ENCODE measurements at regions not wholly inside any gene's neighbourhood (a gene's known extent, or its start where the extent isn't known, plus 50 kb on each side); places are given as distances from the start of the nearest gene placed in this dataset.
"Not testable (repeated sequence)": the region's sequence is repeated elsewhere in the genome, so short reads cannot be mapped to it uniquely, and the experiment has no call there.

DNA sequence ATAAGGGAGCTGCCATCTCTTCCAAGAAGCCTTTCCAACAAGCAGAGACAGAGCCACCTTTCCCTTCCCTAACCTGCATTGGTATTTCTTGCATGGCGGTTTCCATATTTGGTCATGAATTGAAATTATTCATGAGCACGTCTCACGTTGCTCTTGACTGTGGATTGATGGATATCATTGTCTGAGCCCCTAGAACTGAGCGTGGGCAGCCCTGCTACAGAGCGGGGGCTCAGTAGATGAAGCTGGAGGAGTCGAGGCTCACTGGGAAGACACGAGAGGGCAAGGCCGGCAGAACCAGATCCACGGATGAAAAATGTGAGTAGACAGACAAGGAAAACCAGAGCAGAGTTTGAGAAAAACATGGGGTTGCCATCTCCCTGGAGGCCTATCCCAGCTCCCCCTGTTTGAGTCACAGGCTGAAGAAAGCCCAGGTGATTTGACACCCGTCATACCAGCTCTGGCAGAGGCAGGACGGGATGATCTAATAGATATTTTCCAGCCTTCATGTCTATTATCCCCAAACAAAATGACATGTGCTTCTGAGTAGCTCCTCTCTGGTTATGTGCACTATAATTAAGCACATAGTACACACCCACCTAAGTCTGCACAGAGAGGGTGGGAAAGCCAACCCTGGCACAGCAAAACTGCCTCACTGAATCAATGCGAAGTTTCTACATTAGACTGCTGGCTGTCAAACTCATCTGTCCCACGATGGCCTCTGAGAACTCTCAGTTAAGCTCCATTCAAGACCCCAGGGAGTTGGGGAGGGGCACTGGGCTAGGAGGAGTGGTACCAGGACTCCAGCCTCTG lies 363.5 kb upstream of the KLHL29 start:
- DNase-seq = no peak

DNA sequence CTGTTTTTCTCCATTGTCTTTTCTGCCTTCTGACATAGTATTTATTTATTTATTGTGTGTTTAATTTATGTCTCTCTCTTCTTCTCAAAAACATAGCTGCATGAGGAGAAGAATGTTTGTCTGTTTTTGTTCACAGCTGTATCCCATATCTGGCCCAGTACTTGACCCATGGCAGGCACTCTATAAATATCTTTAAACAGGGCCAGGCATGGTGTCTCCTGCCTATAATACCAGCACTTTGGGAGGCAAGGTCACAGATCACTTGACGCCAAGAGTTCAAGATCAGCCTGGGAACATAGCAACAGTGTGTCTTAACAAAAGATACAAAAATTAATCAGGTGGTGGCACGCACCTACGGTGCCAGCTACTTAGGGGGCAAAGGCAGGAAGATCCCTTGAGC lies 361.3 kb upstream of the KLHL29 start:
- no peak for DNase-seq

DNA sequence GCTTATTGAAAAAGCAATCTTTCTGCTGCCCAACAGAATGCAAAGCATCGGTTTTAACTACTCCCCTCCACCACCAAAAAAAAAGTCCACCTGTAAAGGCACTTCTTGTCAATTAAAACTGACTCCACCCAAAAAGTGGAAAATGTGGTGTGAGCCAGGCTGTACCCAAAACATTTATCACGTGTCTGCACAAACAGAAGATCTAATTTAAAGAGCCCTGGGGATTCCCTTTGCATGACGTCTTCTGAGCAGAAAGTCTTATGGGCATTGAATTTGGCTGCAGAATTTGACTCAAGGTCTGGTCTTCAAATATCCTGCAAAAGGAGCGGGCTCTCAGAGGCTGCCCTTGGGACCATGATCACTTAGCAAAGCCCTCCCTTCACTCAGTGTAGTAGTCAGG lies 358.3 kb upstream of the KLHL29 start:
- DNase-seq = no peak

DNA sequence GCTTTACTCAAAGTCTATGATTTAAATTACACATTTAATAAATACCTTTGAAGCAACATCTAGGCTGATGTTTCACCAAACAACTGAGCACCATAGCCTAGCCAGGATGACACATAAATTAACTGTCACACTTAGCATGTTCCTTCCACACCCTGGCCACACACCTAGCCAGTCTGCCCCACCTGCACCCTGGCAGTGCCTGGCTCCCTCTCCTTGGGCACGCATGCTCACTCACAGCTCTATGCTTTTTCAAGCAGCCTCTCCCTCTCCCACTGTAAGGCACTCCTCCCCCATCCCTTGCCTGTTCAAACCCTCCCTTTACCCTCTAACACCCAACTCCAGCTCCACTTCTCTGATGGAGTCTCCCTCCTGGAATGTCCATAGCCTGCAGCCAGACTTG lies 357.6 kb upstream of the KLHL29 start:
- no peak for DNase-seq

DNA sequence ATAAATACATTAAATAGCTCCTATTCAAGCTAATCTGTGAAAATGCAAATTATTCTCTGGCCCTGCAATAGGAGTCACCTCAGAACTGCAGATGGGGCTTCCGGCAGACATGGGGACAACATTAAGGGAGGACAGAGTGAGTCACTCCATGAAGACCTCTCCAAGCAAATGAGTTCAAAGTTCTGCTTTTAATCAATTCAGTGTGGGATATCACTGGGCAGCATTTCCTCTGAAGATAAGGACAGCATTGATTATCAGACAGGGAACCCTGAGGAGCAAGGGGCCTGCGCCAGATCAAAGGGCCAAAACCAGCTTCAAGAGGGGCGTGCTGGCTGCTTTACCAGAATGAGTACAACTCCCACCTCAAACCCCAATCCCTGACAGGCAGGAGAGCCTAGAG lies 356.9 kb upstream of the KLHL29 start:
- no peak for DNase-seq

DNA sequence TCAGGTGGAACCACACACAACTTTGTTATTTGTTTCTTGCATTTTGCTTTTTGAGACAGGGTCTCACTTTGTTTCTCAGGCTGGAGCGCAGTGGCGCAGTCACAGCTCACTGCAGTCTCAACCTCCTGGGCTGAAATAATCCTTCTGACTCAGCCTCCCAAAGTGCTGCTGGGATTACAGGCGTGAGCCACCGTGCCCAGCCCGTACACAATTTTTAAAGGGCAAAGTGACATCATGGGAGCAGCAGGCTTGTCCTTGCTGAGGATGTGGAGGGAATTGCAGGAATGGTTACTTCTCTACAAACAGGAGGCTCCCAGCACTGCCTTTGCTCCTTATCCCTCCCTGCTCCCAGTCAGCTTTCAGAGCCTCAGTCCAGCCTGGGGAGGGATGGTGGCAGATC lies 355.9 kb upstream of the KLHL29 start:
- DNase-seq = no peak

DNA sequence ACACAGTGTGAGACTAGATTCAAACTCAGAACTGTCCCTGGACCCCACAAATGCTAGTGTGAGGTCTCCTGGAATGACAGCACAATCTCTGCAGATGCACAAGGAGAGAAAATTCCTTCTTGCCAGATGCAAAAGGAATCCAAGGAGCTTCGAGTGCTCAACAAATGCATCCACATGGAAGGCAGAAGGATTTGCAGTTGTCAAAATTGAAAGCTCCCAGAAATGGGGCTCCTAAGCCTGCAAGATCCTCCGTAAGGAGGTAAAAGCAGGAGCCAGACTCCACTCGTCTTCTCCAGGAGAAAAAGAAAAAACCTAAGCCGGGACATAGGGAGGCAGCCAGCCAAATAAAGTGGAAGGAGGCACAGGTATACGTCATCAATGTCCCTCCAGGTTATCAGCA lies 355.0 kb upstream of the KLHL29 start:
- DNase-seq = no peak

DNA sequence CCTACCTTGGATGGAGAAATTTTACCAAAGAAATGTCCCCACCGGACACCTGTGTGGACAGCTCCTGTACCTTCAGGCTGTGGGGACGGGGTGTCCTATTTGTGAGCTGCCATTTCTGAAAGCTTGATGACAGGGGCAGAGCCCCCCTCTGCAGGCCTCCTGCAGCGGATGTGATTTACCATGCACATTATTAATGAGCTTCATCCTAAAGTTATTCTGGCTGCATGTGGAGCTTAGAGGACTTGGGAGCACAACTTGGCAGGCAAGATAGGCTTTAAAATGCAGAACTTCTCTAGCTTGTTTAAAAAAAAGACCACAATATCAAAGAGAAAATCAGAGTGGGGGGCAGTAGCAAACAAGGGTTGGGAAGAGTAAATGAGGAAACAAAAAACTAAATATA lies 350.0 kb upstream of the KLHL29 start:
- DNase-seq = no peak

DNA sequence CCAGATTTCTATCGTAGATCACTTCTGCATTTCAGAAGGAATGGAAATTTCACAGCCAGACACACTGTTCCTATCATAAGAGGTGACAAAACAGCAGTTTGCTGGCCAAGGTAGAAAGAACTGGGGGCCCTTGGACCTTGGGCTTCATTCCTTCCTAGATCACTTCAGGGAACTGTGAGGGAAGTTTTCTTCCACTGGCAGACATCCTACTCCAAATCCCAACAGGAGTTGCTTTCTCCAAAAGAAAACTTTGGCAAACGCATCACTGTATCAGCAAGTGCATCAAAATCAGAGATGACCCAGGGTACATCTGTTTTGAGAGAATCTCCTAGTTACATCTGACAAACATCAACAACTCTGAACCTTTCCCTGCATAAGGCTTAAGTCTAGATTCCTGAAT lies 348.4 kb upstream of the KLHL29 start:
- DNase-seq = no peak

DNA sequence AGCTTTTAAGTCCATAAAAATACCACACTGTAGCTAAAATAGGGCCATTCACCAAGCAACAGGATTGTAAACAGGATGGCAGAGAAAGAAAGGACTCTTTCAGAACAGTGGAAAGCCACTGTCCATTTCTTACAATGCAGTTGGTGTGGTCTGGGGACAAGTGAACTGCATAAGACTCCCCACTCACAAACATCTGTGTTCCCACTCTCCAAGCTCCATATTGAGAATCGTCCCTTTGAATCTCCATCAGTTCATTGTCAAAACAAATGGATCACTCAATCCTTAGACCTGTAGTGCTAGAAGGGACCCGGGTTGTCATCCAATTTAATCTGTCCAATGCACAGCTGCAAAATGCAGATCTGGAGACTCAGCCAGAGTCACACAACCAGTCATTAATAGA lies 347.4 kb upstream of the KLHL29 start:
- no peak for DNase-seq

DNA sequence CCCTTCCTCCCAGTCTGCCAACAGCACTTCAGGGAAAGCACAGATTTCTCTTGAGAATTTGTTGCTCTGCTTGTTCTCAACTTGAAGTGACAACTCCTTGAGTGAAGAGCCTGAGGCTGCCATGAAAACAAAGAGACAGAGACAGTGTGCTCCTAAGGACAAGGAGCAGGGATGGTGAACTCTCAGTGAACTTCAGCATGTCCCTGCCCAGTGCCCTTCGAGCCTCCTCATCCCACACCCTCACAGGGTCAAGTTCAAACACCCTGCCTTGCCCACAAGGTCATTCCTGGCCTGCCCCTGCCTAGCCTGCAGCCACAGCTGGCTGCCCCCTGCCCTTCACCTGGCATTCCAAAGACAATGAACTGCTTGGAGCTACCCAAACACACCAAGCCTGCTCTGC lies 343.5 kb upstream of the KLHL29 start:
- DNase-seq = no peak

DNA sequence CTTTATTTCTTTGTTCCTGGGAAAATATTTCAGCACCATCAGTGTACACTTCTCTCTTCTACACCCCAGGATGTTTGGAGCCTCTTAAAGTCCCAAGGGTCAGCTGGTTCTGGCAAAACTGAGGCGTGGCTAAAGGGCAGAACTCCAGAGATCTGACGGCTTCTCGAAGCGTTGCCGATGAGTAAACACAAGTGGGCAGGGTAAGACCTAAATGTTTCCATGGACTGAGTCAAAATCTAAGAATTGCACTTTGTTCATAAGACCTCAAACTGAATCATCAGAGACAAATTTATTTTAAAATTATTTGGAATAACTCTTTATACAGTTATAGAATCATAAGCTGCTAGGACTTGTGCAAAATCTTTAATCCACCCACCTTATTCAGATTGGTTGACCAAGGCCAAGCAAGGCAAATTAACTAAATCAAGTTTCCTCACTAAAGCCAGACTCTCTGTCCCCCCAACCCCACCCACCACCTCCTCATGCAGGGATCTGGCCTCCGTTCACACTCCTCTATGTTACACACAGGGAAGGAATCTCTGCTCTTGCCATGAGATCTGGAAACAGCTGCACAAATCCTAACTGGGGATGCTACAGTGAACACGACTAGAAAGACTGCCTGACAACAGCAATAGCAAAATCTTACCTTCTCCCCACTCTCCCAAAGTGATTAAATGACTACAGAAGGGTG lies 342.6 kb upstream of the KLHL29 start:
- no peak for DNase-seq

DNA sequence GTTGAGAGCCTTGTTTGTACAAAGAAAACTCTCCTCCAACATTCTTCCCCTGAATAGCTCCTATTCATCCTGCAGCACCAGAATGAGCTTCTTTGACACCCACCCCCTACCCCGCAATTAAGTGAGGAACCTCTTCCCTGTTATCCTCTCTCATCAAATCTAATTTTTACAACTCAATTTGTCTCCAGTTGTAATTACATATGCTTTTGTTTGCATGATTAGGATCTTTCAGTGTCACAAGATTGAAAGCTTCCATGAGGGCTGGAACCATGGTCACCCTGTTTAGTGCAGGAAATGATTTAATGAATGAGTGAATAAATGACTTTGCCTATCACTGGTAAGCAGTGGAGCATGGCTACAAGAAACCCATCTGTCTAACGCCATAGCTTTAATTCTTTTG lies 334.6 kb upstream of the KLHL29 start:
- DNase-seq = no peak

DNA sequence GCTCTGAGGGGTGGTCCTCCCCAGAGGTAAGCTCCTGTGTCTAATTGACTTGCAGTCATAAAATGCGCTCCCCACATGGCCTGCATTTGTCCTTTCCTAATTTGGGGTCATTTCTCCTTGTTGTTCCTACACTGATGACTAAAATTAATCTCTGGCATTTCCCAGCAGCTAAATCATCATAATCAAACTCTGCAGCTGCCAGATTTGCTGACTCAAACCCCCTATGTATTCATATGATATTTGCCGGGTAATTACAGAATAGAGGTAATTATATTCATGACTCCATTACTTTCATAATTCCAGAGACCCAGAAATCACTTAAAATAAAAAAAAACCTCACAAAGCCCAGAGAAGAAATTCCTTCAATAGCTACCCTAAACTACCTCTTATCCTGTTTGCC lies 331.4 kb upstream of the KLHL29 start:
- DNase-seq = no peak

DNA sequence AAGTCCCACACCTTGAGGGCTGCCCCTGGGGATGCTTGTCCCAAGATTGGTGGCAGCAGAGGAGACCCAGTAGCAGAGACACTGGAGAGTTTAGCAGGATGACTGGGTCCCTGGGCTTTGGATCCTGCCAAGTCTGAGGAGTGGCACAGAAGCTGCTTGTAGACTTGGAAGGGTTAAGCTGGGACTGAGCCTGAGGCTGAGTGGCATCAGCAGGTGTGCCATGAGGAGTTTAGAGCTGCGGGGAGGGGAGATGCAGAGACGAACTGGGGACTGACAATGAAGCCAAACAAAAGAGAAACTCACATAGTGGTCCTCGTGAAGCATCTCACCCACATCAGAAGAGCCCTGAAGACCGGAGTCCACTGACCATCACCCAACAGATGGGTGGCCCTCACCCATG lies 329.7 kb upstream of the KLHL29 start:
- DNase-seq = no peak

DNA sequence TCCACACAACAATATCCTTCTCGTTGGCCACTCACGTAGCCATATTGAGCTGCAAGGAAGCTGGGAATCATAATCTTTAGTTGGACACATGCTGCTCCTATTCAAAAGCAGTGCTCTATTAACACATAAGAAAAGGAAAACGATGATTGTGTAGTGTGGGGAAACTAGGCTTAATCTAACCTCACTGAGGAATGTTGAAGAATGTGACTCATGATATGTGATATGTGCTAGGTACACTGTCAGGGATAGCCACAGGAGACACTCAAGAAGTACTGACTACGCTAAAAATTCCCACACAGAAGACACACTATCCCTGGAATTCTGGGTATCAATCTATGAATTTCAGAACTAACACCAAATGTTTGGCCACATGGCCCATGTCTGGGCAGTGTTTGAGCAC lies 328.1 kb upstream of the KLHL29 start:
- DNase-seq = not testable (repeated sequence)

DNA sequence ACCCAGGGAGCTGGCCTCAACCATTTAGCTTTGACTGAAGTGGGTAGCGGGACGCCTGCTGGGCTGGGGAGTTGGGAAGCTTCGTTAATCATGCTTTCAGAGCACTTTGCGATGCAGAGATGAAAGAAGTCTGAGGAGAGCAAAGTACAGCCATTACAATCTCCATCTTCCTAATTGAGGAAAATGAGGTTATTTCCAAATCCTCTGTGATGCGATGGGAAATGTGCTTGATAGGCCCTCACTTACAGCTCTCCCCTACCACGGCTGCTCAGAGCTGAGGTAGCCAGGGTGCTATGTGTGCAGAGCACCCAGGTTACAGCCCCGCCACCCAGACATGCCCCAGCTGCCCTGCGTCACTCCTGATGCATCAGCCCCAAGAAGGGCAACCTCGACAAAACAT lies 326.5 kb upstream of the KLHL29 start:
- DNase-seq = no peak

DNA sequence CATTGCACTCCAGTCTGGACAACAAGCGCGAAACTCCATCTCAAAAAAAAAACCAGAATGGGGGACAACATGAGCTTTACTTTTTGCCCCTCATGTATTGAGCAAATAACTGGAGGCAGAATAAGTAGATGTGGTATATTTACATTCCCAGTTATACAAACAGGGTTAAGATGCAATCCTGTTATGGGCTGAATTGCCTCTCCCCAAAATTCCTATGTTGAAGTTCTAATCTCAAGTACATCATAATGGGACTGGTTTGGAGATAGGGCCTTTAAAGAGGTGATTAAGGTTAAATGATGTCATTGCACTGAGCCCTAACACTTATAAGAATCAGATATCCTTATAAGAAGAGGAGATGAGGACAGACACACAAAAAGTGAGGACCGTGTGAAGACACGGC lies 319.8 kb upstream of the KLHL29 start:
- DNase-seq = no peak

DNA sequence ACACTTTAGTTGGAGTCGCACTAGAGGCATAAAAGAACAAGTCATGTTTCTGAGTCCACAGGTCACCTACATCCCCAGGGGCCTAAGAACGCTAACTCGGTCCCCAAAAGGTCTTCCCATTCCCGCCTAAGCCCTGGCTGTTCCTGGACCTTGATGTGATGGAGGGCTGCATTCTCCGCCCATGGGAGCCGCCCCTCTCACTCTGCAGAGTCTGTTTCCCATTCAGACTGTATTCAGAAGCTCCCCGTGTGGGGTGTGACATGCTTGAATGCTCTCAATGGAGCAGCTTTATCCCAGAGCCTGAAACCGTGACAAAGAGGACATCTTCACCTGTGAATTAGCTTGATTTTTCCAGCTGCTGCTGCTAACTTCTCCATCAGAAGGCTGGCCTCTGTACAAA lies 319.0 kb upstream of the KLHL29 start:
- no peak for DNase-seq

DNA sequence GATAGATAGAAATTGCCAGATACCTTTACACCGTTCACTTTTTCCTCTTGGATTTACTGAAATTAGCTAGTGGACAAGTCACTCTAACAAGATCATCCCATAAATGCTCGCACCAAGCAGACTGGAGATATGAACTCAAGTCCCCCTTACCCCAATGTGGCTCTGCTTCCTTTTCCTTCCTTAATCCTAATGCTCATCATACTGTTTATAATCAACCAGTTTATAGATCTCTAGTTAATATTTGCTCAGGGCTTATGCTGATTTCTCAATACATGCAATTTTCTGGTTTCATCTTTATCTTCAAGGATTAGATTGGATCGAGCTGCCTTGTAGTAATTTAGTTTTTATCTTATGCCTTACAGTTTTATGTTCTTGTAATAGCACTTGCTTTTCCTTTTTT lies 318.3 kb upstream of the KLHL29 start:
- DNase-seq = no peak

DNA sequence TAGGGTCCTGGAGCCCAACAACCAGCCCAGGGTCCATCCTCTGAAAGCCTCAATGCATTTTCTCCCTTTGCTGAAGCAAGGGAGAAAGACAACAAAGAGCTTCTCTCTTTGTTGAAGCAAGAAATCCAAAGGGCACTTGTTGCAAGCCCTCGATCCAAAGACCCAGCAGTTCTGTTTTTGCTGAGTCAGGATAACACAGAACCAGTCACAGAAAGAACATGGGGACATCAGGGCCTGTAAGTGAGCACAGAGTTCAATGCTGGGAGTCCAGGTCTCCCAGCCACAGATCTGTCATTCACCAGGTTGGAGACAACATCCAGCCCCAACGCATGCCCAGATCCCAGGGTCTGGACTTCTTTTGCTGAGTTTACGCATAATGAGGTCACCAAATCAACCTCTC lies 315.8 kb upstream of the KLHL29 start:
- DNase-seq = no peak

DNA sequence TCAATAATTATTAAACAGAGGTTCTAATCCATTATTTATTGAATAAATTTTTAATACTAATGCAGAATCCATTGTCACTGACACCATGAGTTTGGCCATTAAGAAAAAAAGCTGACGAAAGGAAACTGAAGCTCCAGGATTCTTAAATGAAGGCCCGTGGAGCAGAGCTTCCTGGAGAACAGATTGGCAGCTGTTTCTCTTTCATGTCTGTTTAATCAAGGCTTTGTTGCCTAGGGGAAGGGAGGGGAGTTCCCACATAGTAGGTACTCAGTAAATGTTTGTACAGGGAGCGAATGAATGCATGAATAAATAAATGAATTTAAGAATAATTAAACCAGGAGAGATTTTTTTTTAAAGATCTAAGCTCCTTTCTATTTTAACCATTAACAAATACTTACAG lies 315.1 kb upstream of the KLHL29 start:
- no peak for DNase-seq

DNA sequence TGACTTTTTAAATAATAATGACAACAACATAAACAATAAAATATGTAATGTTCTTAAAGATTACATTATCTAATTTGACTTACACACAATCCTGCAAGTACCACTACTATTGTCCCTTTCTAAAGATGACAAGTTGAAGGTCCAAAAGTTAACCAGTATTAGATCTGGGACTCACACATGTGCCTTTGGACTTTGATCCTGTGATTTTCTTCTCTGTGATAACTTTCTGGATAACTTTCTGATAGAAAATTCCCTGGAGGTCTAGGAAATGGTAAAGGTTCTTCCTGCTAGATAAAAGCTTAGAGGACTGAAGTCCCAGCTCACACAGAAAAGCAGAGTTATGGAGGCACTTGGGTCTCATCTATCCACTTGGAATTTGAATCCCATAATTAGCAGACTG lies 311.9 kb upstream of the KLHL29 start:
- no peak for DNase-seq

DNA sequence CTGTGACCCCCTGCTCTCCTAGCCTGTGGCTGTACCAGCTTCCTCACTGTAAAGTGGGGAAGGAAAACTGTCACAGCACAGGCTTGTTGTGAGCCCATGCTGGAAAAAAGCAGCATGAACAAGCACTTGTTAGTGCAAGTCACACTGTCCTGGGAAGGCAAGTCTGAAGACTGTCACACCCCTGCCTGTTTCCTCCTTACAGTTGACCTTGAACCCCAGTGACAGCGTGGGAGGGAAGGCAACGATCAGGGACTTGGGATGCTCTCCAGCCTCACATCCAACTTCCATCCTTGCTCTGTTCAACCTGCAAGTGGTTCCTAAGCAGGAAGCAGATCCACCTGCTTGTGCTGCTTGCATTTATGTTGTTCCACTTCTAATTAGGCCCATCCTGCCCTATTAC lies 311.3 kb upstream of the KLHL29 start:
- no peak for DNase-seq

DNA sequence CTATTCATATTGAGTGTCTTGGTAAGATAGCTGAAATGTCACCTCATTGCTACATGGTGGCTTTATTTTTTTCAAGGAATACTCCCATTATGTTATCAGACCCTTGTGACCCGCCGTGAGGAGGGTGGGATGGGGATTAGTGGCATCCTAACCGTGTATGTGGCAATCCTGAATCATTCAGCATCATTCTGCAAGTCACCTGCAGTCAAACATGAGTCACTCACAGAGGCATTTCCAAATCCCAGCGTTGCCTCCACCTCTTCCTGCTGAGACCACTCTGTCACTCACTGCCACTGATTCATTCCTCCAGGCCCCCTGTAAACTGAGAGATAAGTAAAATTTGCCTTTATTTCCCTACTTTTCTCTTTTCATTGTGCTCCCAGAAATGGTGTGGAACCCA lies 307.4 kb upstream of the KLHL29 start:
- no peak for DNase-seq
